Stimulated activated naive CD8-positive, alpha-beta T cell treated with anti-CD3 and anti-CD28 coated beads, Interleukin-15, amount 100 ng/mL, for 72 hours (primary cell): ENCODE measurements at regions not wholly inside any gene's neighbourhood (a gene's known extent, or its start where the extent isn't known, plus 50 kb on each side); places are given as distances from the start of the nearest gene placed in this dataset.
"Not testable (repeated sequence)": the region's sequence is repeated elsewhere in the genome, so short reads cannot be mapped to it uniquely, and the experiment has no call there.

Experiments used
- ATAC-seq: fragments of 150-1000 bp; cut with Tn5 transposase; 2 replicates; pipeline ENCODE4 v1.10.0; 2021; ENCODE audit warnings: mild to moderate bottlenecking, moderate library complexity
- DNase-seq, 2 donors: peaks; one replicate each; pipeline ENCODE4 v3.0.0; 2021 to 2022
- H3K27ac Mint-ChIP-seq, 2 donors: one replicate each; pipeline ENCODE4 v1.8.0; 2022; ENCODE audit warnings: mild to moderate bottlenecking in 2 of 2, mixed read lengths in 2 of 2, moderate library complexity in 2 of 2
- H3K27me3 Mint-ChIP-seq: one replicate; pipeline ENCODE4 v1.8.0; 2022; ENCODE audit warnings: mixed read lengths
- H3K4me1 Mint-ChIP-seq: one replicate; pipeline ENCODE4 v1.8.0; 2022; ENCODE audit warnings: mild to moderate bottlenecking, mixed read lengths
- H3K4me3 Mint-ChIP-seq, 2 donors: one replicate each; pipeline ENCODE4 v1.8.0; 2022; ENCODE audit warnings: mild to moderate bottlenecking in 2 of 2, mixed read lengths in 2 of 2, moderate library complexity in 1 of 2
- H3K9me3 Mint-ChIP-seq, 2 donors: one replicate each; pipeline ENCODE4 v1.8.0; 2022; ENCODE audit warnings: mixed read lengths in 2 of 2

GRCh38 chr14:83958359-83958758 is 1571.6 kb upstream of the FLRT2 start:
- H3K9me3 Mint-ChIP-seq: peaks cover 11 to 14% of the 10 kb centered on the region in 2 donors
- H3K27me3 Mint-ChIP-seq: no peaks in the 10 kb centered on the region
- H3K27ac Mint-ChIP-seq: no peak overlapping the region
- DNase-seq: no peak
- no peak overlapping the region for H3K4me3 Mint-ChIP-seq
- H3K4me1 Mint-ChIP-seq: no peaks in the 10 kb centered on the region
- no peak for ATAC-seq

- H3K27ac Mint-ChIP-seq: no peak overlapping the region
Measured at GRCh38 chr14:83960832-83961512, 1569.0 kb upstream of the FLRT2 start.

GRCh38 chr14:83969998-83970397 is 1559.9 kb upstream of the FLRT2 start:
- Mint-ChIP-seq H3K27me3 (no peaks in the 10 kb centered on the region), H3K9me3 (peaks cover 16 to 26% of the 10 kb centered on the region in 2 donors), H3K27ac (no peak overlapping the region), H3K4me3 (no peak overlapping the region), H3K4me1 (no peaks in the 10 kb centered on the region)
- ATAC-seq: no peak
- DNase-seq: no peak

More at GRCh38 chr14:83960832-83961512, 1569.0 kb upstream of the FLRT2 start:
- no peak for ATAC-seq
- Mint-ChIP-seq H3K27me3 (no peaks in the 10 kb centered on the region), H3K4me1 (no peaks in the 10 kb centered on the region), H3K4me3 (no peak overlapping the region), H3K9me3 (peaks cover 11 to 18% of the 10 kb centered on the region in 2 donors)
- DNase-seq: no peak

GRCh38 chr14:83972631-83973030 is 1557.3 kb upstream of the FLRT2 start:
- H3K9me3 Mint-ChIP-seq: peaks cover 10 to 17% of the 10 kb centered on the region in 2 donors
- H3K4me3 Mint-ChIP-seq: no peak overlapping the region
- no peak overlapping the region for H3K27ac Mint-ChIP-seq

GRCh38 chr14:83974647-83975163 is 1555.2 kb upstream of the FLRT2 start:
- H3K27ac Mint-ChIP-seq: no peak overlapping the region
- DNase-seq (no peak), ATAC-seq (no peak)
- H3K9me3 Mint-ChIP-seq: peaks cover 10 to 19% of the 10 kb centered on the region in 2 donors
- no peak overlapping the region for H3K4me3 Mint-ChIP-seq
- H3K27me3 Mint-ChIP-seq: no peaks in the 10 kb centered on the region
- no peaks in the 10 kb centered on the region for H3K4me1 Mint-ChIP-seq

More at GRCh38 chr14:83972631-83973030, 1557.3 kb upstream of the FLRT2 start:
- ATAC-seq (no peak), DNase-seq (no peak)
- H3K4me1 Mint-ChIP-seq: no peaks in the 10 kb centered on the region
- no peaks in the 10 kb centered on the region for H3K27me3 Mint-ChIP-seq

GRCh38 chr14:83975435-83975834 is 1554.5 kb upstream of the FLRT2 start:
- DNase-seq: no peak
- H3K27ac Mint-ChIP-seq: no peak overlapping the region
- no peaks in the 10 kb centered on the region for H3K4me1 Mint-ChIP-seq
- no peak overlapping the region for H3K4me3 Mint-ChIP-seq
- peaks cover 10 to 18% of the 10 kb centered on the region in 2 donors for H3K9me3 Mint-ChIP-seq
- no peak for ATAC-seq
- H3K27me3 Mint-ChIP-seq: no peaks in the 10 kb centered on the region

GRCh38 chr14:83975841-83976770 is 1553.8 kb upstream of the FLRT2 start:
- H3K9me3 Mint-ChIP-seq: peaks cover 5 to 12% of the 10 kb centered on the region in 2 donors
- DNase-seq (no peak), ATAC-seq (no peak)
- no peak overlapping the region for H3K27ac Mint-ChIP-seq
- H3K27me3 Mint-ChIP-seq: no peaks in the 10 kb centered on the region
- no peak overlapping the region for H3K4me3 Mint-ChIP-seq
- H3K4me1 Mint-ChIP-seq: no peaks in the 10 kb centered on the region

- DNase-seq (no peak), ATAC-seq (no peak)
- no peaks in the 10 kb centered on the region for H3K27me3 Mint-ChIP-seq
- peaks cover 5 to 12% of the 10 kb centered on the region in 2 donors for H3K9me3 Mint-ChIP-seq
- no peaks in the 10 kb centered on the region for H3K4me1 Mint-ChIP-seq
- H3K4me3 Mint-ChIP-seq: no peak overlapping the region
- no peak overlapping the region for H3K27ac Mint-ChIP-seq
Measured at GRCh38 chr14:83977583-83977982, 1552.4 kb upstream of the FLRT2 start.

GRCh38 chr14:83981676-83982258 is 1548.2 kb upstream of the FLRT2 start:
- H3K9me3 Mint-ChIP-seq: peaks cover 10 to 15% of the 10 kb centered on the region in 2 donors
- DNase-seq, ATAC-seq, H3K4me3 Mint-ChIP-seq, H3K27me3 Mint-ChIP-seq, H3K4me1 Mint-ChIP-seq, H3K27ac Mint-ChIP-seq: not testable (repeated sequence)

- Mint-ChIP-seq H3K4me1 (no peaks in the 10 kb centered on the region), H3K27me3 (no peaks in the 10 kb centered on the region), H3K4me3 (no peak overlapping the region), H3K27ac (no peak overlapping the region), H3K9me3 (peaks cover 28 to 34% of the 10 kb centered on the region in 2 donors)
- ATAC-seq (no peak), DNase-seq (no peak)
Measured at GRCh38 chr14:83988275-83988674, 1541.7 kb upstream of the FLRT2 start.

GRCh38 chr14:83991666-83992065 is 1538.3 kb upstream of the FLRT2 start:
- H3K9me3 Mint-ChIP-seq: peaks cover 23 to 28% of the 10 kb centered on the region in 2 donors
- H3K27me3 Mint-ChIP-seq: no peaks in the 10 kb centered on the region
- H3K4me1 Mint-ChIP-seq: no peaks in the 10 kb centered on the region
- H3K27ac Mint-ChIP-seq: no peak overlapping the region
- DNase-seq (no peak), ATAC-seq (no peak)
- no peak overlapping the region for H3K4me3 Mint-ChIP-seq

- DNase-seq (no peak), ATAC-seq (no peak)
- Mint-ChIP-seq H3K27ac (no peak overlapping the region), H3K27me3 (no peaks in the 10 kb centered on the region), H3K4me1 (no peaks in the 10 kb centered on the region), H3K4me3 (no peak overlapping the region), H3K9me3 (peaks cover 20 to 23% of the 10 kb centered on the region in 2 donors)
Measured at GRCh38 chr14:83992857-83993256, 1537.1 kb upstream of the FLRT2 start.

GRCh38 chr14:83993545-83993944 is 1536.4 kb upstream of the FLRT2 start:
- ATAC-seq (no peak), DNase-seq (no peak)
- Mint-ChIP-seq H3K4me3 (no peak overlapping the region), H3K27me3 (no peaks in the 10 kb centered on the region), H3K9me3 (peaks cover 20 to 23% of the 10 kb centered on the region in 2 donors), H3K27ac (no peak overlapping the region), H3K4me1 (no peaks in the 10 kb centered on the region)

GRCh38 chr14:83994020-83994419 is 1535.9 kb upstream of the FLRT2 start:
- no peak overlapping the region for H3K27ac Mint-ChIP-seq
- no peak for DNase-seq
- ATAC-seq: no peak
- H3K27me3 Mint-ChIP-seq: no peaks in the 10 kb centered on the region
- H3K9me3 Mint-ChIP-seq: peaks cover 20 to 23% of the 10 kb centered on the region in 2 donors
- no peaks in the 10 kb centered on the region for H3K4me1 Mint-ChIP-seq
- H3K4me3 Mint-ChIP-seq: no peak overlapping the region

GRCh38 chr14:84001023-84001422 is 1528.9 kb upstream of the FLRT2 start:
- DNase-seq (no peak), ATAC-seq (no peak)
- Mint-ChIP-seq H3K9me3 (peaks cover 7 to 9% of the 10 kb centered on the region in 2 donors), H3K27me3 (no peaks in the 10 kb centered on the region), H3K4me3 (no peak overlapping the region), H3K4me1 (no peaks in the 10 kb centered on the region), H3K27ac (no peak overlapping the region)
